B cell (primary cell): ENCODE measurements at regions not wholly inside any gene's neighbourhood (a gene's known extent, or its start where the extent isn't known, plus 50 kb on each side); places are given as distances from the start of the nearest gene placed in this dataset.

Source experiments
- ATAC-seq: fragments of 200-7000 bp; cut with Tn5 transposase; one replicate; pipeline ENCODE4 v1.10.0; 2021; ENCODE audit warnings: low read depth, mild to moderate bottlenecking, moderate number of reproducible peaks, moderate library complexity
- CTCF ChIA-PET: fragments of 350-600 bp; sonication (Branson Sonifier 250); formaldehyde crosslinking; loops from one replicate; lab custom pipeline; 2021; ENCODE audit warnings: antibody characterized with exemption, inconsistent platforms; lab: Charles Lee
- POLR2A ChIA-PET: fragments of 350-600 bp; sonication (Branson Sonifier 250); formaldehyde crosslinking; loops from one replicate; lab custom pipeline; 2021; ENCODE audit warnings: antibody characterized with exemption; lab: Charles Lee
- DNase-seq: peaks from one replicate; pipeline ENCODE4 v3.0.0; 2013
- H2AFZ ChIP-seq: 2 replicates; pipeline ENCODE4 v1.6.1; 2012; ENCODE audit warnings: mild to moderate bottlenecking, low read depth, low read length; ENCODE audit not compliant: insufficient read depth, poor library complexity, severe bottlenecking
- H3K27ac ChIP-seq, 2 donors: 1 replicate in 1 of 2; 2 replicates in 1 of 2; pipeline ENCODE4 v1.5.1; 2012 to 2013; ENCODE audit warnings: low read length in 2 of 2, mild to moderate bottlenecking in 2 of 2, moderate library complexity in 1 of 2
- H3K27me3 ChIP-seq, 4 experiments: fragments of 200-600 bp in 1 of 4; sonication (generic) in 1 of 4; replicated peaks in 1 of 4; 1 replicate in 2 of 4; 2 replicates in 2 of 4; pipeline versions ENCODE4 v1.6.1 to v1.7.0; 2013 to 2016; ENCODE audit warnings: low read length in 3 of 4, mild to moderate bottlenecking in 2 of 4, mixed read lengths in 1 of 4, moderate library complexity in 1 of 4; ENCODE audit not compliant: insufficient read depth in 4 of 4, control insufficient read depth in 3 of 4; ENCODE audit errors: control extremely low read depth in 1 of 4
- H3K36me3 ChIP-seq, 2 experiments: replicated peaks in 1 of 2; 1 replicate in 1 of 2; 2 replicates in 1 of 2; pipeline versions ENCODE4 v1.6.1 to v1.7.1; 2013; ENCODE audit warnings: low read length in 1 of 2; ENCODE audit not compliant: insufficient read depth in 2 of 2, control insufficient read depth in 1 of 2; ENCODE audit errors: control extremely low read depth in 1 of 2, extremely low read depth in 1 of 2
- H3K4me1 ChIP-seq, 2 donors: fragments of 200-600 bp in 1 of 2; sonication (generic) in 1 of 2; 1 replicate in 1 of 2; 2 replicates in 1 of 2; pipeline versions ENCODE4 v1.5.1 to v1.6.1; 2013 to 2017; ENCODE audit warnings: low read length in 2 of 2; ENCODE audit not compliant: control insufficient read depth in 2 of 2, insufficient read depth in 2 of 2
- H3K4me2 ChIP-seq: replicated peaks from 2 replicates; pipeline ENCODE3; 2012; ENCODE audit warnings: mild to moderate bottlenecking, low read depth, low read length; ENCODE audit not compliant: poor library complexity, severe bottlenecking
- H3K4me3 ChIP-seq, 5 experiments: fragments of 200-600 bp in 1 of 5; sonication (generic) in 1 of 5; 1 replicate in 3 of 5; 2 replicates in 2 of 5; pipeline versions ENCODE4 v1.5.1 to v1.7.0; 2011 to 2016; ENCODE audit warnings: low read length in 4 of 5, mild to moderate bottlenecking in 4 of 5, low read depth in 2 of 5, control low read depth in 1 of 5, moderate library complexity in 1 of 5; ENCODE audit not compliant: insufficient read depth in 1 of 5; ENCODE audit errors: control extremely low read depth in 1 of 5, extremely low read depth in 1 of 5
- H3K79me2 ChIP-seq: fragments of 200-600 bp; sonication (generic); one replicate; pipeline ENCODE4 v1.6.0; 2016; ENCODE audit warnings: low read length; ENCODE audit not compliant: control insufficient read depth, insufficient read depth
- H3K9ac ChIP-seq: fragments of 200-600 bp; sonication (generic); 2 replicates; pipeline ENCODE4 v1.6.1; 2017; ENCODE audit warnings: mild to moderate bottlenecking, low read length, moderate library complexity
- H3K9me3 ChIP-seq, 3 donors: one replicate each; pipeline versions ENCODE4 v1.6.1 to v1.7.1; 2013; ENCODE audit warnings: low read length in 2 of 3; ENCODE audit not compliant: control insufficient read depth in 2 of 3, insufficient read depth in 1 of 3; ENCODE audit errors: control extremely low read depth in 1 of 3
- H4K20me1 ChIP-seq: 2 replicates; pipeline ENCODE4 v1.6.0; 2012; ENCODE audit warnings: mild to moderate bottlenecking, low read length; ENCODE audit not compliant: insufficient read depth, control insufficient read depth, poor library complexity, severe bottlenecking
- H3K27ac Mint-ChIP-seq: one replicate; pipeline ENCODE4 v1.8.0; 2021; ENCODE audit warnings: mixed read lengths
- H3K27me3 Mint-ChIP-seq: one replicate; pipeline ENCODE4 v1.8.0; 2021; ENCODE audit warnings: mixed read lengths
- H3K4me1 Mint-ChIP-seq: one replicate; pipeline ENCODE4 v1.8.0; 2021; ENCODE audit warnings: mixed read lengths
- H3K4me3 Mint-ChIP-seq: one replicate; pipeline ENCODE4 v1.8.0; 2021; ENCODE audit warnings: mixed read lengths
- H3K9me3 Mint-ChIP-seq: one replicate; pipeline ENCODE4 v1.8.0; 2022; ENCODE audit warnings: mixed read lengths; ENCODE audit not compliant: insufficient read depth
- CTCF ChIP-seq: fragments of 200-600 bp; IDR thresholded peaks from one replicate; pipeline ENCODE4 v1.8.0; 2022; ENCODE audit warnings: antibody characterized with exemption, mild to moderate bottlenecking
- EZH2 ChIP-seq: IDR thresholded peaks from 2 replicates; pipeline ENCODE4 v1.6.1; 2012; ENCODE audit warnings: borderline replicate concordance, low read depth, mild to moderate bottlenecking, moderate library complexity, low read length; ENCODE audit not compliant: insufficient read depth, poor library complexity, severe bottlenecking
- WGBS: methylation state at CpG from one replicate; pipeline ENCODE4 v1.1.5; 2013; ENCODE audit warnings: missing lambda C conversion rate; ENCODE audit not compliant: insufficient coverage; 5-methylcytosine and 5-hydroxymethylcytosine counted together
- intact Hi-C: fragments of 100-400 bp; cut with micrococcal nuclease; formaldehyde crosslinking; loops from one replicate; pipeline ENCODE4 v1.10.0; 2022

DNA sequence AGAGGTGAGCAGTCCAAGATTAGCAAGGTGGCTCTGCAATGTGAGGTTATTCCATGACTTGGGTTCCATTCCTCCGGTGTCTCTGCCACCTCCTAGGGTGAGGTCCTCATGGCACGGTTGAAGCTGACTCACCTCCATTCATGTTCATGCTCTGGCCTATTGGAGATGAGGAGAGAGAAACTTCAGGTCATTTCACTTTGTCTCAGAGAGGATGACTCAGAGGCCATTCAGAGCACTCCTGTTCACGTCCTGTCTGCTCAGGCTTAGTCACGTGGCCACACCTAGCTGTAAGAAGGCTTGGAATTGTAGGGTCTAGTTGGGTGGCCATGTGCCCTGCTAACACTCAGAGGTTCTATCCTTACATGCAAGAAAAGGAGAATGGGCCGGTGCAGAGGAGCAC, 67.5 kb upstream of the MBOAT2 start:
- Mint-ChIP-seq H3K27me3 (peaks cover 22% of the 10 kb centered on the region), H3K27ac (no peak overlapping the region), H3K4me1 (no peaks in the 10 kb centered on the region), H3K4me3 (no peak overlapping the region), H3K9me3 (peaks cover 18% of the 10 kb centered on the region)
- no peak for TF ChIP-seq CTCF
- no peak for TF ChIP-seq EZH2
- Histone ChIP-seq H3K4me2 (no peak overlapping the region), H3K79me2 (no peaks in the 10 kb centered on the region), H2AFZ (no peak overlapping the region), H3K9me3 (peaks cover 5 to 12% (median 9%) of the 10 kb centered on the region in 3 donors), H3K4me3 (no peak overlapping the region), H4K20me1 (no peaks in the 10 kb centered on the region), H3K36me3 (no peaks in the 10 kb centered on the region), H3K9ac (no peak overlapping the region), H3K4me1 (no peaks in the 10 kb centered on the region), H3K27me3 (no peaks in the 10 kb centered on the region), H3K27ac (no peak overlapping the region)
- intact Hi-C loops: no loop called here
- 92% methylated on average over 4 of the region's 5 CpGs for WGBS
- ChIA-PET POLR2A (no interaction called here), CTCF (no interaction called here)
- no peak for ATAC-seq
- DNase-seq: no peak

DNA sequence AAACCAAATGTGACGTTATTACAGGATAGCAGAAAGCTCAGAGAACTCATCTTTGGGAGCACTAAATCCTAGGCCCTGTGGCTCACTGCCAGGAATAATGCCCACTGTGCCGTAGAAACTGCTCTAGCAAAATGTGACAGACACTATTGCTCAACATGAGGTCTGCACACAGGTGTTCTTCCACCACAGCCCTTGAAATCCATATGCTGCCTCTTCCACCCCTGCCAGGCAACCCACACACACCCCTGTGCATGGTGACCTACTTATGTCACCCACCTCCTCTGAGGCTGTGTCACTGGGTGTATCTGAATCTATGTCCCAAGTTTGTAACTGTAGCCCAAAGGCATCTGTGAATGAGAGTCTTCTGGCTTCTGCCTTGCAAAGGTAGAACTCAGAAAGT, 66.1 kb upstream of the MBOAT2 start:
- TF ChIP-seq CTCF (no peak), EZH2 (no peak)
- H3K79me2 ChIP-seq: no peaks in the 10 kb centered on the region
- H3K4me1 ChIP-seq: no peaks in the 10 kb centered on the region
- H3K9me3 ChIP-seq: peaks cover 5 to 17% (median 11%) of the 10 kb centered on the region in 3 donors
- Mint-ChIP-seq H3K27me3 (peaks cover 26% of the 10 kb centered on the region), H3K27ac (no peak overlapping the region), H3K4me1 (no peaks in the 10 kb centered on the region), H3K4me3 (no peak overlapping the region), H3K9me3 (peaks cover 18% of the 10 kb centered on the region)
- H4K20me1 ChIP-seq: no peaks in the 10 kb centered on the region
- 91% methylated on average over 1 of the region's 2 CpGs for WGBS
- H3K36me3 ChIP-seq: no peaks in the 10 kb centered on the region
- intact Hi-C loops: no loop called here
- DNase-seq (no peak), ATAC-seq (no peak)
- ChIA-PET CTCF (no interaction called here), POLR2A (no interaction called here)
- no peak overlapping the region for H2AFZ ChIP-seq
- no peaks in the 10 kb centered on the region for H3K27me3 ChIP-seq
- no peak overlapping the region for H3K9ac ChIP-seq
- H3K4me3 ChIP-seq: no peak overlapping the region
- H3K4me2 ChIP-seq: no peak overlapping the region
- no peak overlapping the region for H3K27ac ChIP-seq
